HG02938 (cell line): ENCODE measurements at regions not wholly inside any gene's neighbourhood (a gene's known extent, or its start where the extent isn't known, plus 50 kb on each side); places are given as distances from the start of the nearest gene placed in this dataset.

Experiments
- ATAC-seq: cut with Tn5 transposase; IDR thresholded peaks from one replicate; pipeline ENCODE4 v1.9.1; 2021; ENCODE audit warnings: mild to moderate bottlenecking, moderate library complexity; ENCODE audit not compliant: unreplicated experiment

DNA sequence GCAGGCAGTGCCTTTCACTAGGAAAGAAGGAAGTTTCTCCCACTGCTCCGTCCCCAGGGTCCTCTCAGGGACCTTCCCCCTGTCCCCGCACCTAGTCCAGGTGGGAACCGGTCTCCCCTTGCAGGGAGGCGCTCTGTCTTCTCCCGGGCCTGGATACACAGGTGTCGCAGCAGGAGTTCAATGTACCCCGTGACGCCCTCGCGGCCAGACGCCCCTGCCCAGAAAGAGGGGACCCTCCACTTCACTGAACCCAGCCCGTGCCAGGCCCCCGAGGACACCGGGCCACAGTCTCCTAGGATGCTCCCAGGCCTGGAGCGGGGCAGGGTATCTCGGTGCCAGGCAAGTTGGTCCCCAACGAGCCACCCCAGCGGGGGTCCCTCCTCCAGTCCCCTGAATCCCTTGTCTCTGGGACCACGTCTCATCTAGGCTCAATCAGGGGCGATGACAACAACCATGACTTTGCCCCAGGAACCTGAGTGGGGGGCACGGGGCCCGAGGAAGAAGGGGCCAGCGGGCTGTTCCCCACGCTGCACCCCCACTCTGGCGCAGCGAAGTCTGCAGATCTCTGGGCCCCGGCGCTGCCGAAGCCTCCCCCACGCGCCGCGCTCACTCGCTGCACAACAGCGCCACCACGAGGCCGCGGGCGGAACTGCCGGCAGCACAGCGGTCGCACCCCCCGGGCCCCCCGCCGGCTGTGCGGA lies 103.0 kb downstream of the EDN3 start:
- ATAC-seq, result no peak

DNA sequence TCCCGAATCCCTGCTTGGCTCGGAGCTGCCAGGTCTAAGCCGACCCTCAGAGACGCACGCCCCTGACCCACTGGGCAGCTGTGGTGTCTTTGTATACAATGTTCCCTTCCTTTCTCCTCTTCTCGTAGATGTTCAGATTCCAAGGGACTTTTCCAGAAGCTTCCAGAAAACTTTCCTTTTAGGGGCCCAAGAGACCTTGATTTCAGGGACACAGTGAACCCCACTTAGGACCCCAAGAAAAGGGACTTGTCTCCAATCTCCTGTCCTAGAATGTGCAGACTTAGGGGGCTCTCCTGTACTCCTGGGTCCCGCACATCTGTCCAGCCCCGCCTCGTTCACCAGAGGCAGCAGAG lies 103.5 kb downstream of the EDN3 start:
- no peak for ATAC-seq

DNA sequence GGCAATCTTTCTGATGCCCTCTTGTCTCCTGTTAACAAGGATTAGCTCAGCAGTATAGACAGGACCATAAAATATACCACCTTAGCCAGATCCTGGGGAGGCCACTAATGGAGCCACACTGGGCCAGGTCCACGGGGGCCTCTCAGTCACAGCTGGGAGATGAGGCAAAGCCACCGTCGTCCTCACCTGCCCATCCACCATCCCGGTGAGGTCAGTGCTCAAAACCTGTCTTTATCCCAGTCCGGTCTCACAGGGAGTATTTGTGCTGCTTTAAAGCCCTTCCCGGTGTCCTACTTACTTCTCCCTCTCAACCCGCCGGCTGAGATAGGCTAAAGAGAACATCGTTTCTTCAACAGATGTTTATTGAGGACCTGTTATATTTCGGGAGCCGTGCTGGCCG lies 104.3 kb downstream of the EDN3 start:
- no peak for ATAC-seq

GRCh38 chr20:59405226-59406200 lies 105.1 kb downstream of the EDN3 start:
- ATAC-seq, result no peak

DNA sequence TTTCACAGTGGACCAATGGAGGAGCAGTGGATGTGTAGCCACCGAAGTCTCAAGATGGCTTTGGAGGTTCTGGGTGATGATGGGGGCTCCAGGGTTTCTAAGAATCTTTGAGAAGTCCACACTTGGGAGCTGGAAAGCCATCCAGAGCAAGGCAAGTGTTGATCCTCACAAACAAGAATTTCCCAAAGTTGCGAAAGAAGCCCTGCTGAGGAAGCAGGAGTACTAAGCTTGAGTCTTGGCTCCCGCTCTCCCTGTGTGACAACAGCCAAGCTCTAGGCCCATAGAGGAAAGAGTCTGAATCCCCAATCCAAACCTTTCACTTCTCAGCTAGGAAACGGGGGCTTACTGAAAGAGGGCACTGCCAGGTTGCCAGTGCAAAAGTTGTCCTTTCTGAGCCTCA lies 106.0 kb downstream of the EDN3 start:
- no peak for ATAC-seq

DNA sequence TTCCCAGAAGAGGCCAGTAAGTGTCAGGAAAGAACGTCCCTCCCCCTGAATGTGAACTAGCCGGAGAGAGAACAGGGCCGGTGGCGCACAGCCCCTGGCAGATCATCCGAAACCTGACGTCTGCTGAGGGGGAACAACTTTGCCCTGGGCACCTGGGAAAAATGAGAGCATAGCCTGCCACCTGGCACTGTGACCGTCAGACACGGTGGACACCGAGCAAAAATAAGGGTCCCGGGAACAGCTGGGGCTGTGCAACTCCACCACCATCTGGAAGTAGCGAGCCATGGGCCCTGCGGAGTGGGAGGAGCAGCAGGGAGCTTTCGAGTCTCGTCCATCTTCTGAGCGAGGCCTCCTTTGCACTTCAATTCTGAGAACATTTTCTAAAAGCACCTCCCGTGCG lies 110.8 kb downstream of the EDN3 start:
- no peak for ATAC-seq

DNA sequence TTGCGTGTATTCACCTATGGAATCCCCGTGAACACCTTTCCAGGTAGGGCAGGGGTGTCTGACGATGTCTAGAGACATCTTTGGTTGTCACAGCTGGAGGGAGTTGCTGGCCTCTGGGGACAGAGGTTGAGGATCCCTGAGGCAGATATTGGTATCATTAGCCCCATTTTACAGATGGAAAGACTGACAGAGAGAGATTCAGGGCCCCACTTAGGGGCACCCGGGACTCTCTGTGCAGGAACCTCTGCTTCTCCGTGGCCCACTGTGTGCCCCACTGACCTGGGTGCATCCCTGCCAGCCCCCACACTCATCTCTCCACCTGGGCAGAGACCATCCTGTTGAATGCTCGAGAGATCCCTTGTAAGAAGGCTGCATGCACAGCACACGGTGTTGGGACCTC lies 111.2 kb downstream of the EDN3 start:
- ATAC-seq, result no peak

GRCh38 chr20:59412181-59412580 lies 111.8 kb downstream of the EDN3 start:
- ATAC-seq, result no peak

DNA sequence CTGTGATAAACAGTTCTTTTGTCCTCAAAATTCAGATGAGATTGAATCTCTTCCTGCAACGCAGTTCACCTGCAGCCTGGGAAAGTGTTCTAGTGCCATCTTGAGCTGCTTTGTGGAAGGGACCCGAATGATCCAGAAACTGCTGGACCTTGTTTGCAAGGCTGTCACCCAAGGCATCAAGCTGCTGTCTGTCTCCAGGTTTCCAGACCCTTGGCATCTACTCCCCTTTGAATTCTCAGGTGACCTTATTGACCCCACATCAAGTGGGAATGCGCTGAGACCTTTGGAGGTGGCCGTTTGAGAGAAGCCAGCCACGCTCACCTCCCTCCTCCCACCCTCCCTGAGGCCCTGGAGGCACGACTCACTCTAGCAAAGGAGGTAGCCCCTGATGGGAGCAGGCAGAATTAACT lies 112.5 kb downstream of the EDN3 start:
- no peak for ATAC-seq

GRCh38 chr20:59413326-59413865 lies 113.0 kb downstream of the EDN3 start:
- ATAC-seq, result no peak

GRCh38 chr20:59414936-59415623 lies 114.7 kb downstream of the EDN3 start:
- ATAC-seq, result no peak

GRCh38 chr20:59416916-59417315 lies 116.5 kb downstream of the EDN3 start:
- no peak for ATAC-seq

GRCh38 chr20:59421089-59421488 lies 120.7 kb downstream of the EDN3 start:
- no peak for ATAC-seq

- ATAC-seq, result no peak
Observed at GRCh38 chr20:59421920-59422637, 121.7 kb downstream of the EDN3 start.

DNA sequence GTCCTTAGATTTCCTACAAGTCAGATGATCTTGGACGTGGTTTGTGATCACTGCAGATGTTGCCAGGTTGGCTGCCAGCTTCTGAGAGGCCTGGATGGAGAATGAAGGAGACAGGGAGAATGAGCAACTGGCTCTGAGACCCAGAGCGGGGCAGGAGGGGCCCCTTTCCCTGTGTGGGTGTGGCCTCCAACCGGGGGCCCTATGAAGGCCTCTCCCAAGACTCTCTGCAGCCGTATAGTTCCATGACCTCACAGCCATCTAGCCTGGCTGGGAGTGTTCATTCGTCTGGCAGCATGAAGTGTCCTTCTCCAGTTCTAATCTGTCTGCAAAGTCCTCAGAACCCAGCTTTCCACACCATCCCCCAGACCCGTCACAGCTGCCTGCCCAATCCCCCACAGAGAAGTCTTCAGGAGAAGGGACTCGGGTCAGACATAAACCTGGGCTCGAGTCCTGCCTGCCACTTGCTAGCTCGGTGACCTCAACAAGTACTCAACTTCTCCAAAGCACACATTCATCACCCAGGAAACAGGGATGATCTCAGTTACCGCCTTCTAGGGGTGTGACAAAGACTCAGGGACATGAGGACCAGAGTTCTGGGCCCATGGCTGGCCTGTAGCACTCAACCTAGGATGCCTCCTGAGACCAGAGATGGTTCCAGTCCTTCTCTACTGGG lies 122.6 kb downstream of the EDN3 start:
- no peak for ATAC-seq

DNA sequence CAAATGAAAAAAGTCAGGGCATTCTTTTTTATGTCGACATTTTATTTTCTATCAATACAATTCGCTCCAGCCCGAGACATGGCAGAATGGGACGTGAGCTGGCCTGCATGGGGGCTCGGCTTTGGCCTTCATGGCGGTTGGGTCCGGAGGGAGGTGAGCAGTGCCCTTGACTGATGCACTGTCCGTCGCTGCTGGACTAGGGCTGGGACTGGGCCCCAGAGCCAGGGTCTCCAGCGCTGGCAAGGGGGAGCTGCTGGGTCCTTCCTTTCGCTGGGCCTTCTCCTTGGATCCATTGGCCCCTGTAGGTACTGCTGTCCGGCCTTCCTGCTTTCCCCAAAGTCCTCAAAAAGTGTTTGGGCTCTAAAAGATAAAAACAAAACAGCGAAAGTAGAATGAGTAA lies 124.6 kb downstream of the EDN3 start:
- no peak for ATAC-seq

- ATAC-seq, result no peak
Observed at GRCh38 chr20:59425572-59425971, 125.2 kb downstream of the EDN3 start.

DNA sequence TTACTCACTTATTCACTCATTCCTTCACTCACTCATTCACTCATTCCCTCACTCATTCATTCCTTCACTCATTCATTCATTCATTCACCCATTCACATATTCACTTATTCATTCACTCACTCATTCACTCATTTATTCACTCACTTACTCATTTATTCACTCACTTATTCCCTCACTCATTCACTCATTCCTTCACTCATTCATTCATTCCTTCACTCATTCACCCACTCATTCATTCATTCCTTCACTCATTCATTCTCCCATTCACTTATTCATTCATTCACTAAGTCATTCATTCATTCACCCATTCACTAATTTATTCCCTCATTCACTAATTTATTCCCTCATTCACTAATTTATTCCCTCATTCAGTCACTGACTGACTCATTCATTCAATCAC lies 127.6 kb downstream of the EDN3 start:
- no peak for ATAC-seq

GRCh38 chr20:59428441-59429205 lies 128.2 kb downstream of the EDN3 start:
- ATAC-seq, result no peak
